Suppressor macrophage treated with lipopolysaccharide for 4 hours (primary cell): ENCODE measurements at regions not wholly inside any gene's neighbourhood (a gene's known extent, or its start where the extent isn't known, plus 50 kb on each side); places are given as distances from the start of the nearest gene placed in this dataset.
"Not testable (repeated sequence)": the region's sequence is repeated elsewhere in the genome, so short reads cannot be mapped to it uniquely, and the experiment has no call there.

ENCODE experiments used
- DNase-seq: peaks from one replicate; pipeline ENCODE4 v3.0.0-alpha.2; 2020

GRCh38 chr9:129296195-129296594 is 118.1 kb upstream of the IER5L start:
- not testable (repeated sequence) for DNase-seq

GRCh38 chr9:129291041-129291501 is 113.0 kb upstream of the IER5L start:
- no peak for DNase-seq

DNA sequence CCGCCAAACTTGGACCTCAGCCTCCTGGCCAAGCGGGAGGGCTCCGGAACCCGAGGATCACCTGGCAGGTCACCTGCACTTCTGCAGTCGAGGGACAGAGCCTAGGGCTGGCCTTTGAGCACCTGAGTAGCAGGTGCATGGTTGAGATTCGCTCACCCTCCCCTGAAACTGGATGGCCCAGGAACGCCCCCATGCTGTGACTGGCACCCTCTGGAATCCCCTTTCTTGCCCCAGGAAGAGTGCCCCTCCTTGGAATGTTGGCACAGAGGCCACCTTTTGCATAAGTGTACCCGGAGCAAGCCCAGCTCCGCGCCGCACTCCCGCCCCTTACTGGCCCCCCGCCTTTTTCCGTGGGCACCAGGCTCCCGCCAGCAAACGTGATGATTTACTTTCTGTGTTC is 112.5 kb upstream of the IER5L start:
- DNase-seq = no peak

DNA sequence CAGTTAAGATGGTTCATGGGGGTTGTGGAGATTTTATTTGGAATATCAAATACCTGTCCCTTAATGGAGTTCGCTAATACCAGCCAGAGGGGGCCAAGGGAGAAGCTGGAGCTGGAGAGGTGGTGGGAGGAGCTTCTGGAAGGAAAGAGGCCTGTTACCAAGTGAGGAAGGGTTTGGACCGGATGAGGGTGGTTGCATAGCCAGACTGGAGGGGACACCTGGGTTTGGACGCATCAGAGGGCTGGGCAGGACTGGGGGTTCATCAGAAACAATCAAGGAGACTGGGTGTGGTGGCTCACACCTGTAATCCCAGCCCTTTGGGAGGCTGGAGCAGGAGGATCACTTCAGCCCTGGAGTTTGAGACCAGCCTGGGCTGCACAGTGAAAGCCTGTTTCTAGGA is 111.8 kb upstream of the IER5L start:
- no peak for DNase-seq

DNA sequence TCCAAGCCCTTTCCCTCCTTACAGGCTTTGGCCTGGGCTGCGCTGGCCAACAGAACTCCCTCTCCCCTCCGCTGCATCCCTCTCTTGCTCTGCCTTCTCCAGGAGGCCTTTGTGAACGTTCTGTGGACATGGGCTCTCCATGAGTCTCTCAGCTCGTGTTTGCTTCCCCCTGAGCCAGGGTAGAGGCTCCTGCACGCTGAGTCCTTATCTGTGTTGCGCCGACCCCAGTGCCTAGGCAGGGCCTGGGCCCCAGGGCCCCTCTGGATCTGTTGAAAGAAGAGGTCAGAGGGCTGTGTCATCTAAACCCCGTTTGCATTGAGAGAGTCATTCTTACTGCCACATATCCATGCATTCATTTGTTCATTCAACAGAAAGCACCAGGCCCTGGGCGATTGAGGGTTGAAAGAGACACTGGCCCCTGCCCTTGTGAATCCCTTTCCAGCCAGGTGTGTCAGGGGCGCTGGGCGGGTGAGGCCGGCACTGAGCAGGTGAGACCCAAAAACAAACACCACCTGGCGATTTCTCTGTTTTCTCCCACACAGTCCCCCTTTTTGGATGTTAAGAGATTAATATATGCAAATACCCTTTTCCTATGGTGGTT is 111.2 kb upstream of the IER5L start:
- DNase-seq = no peak

DNA sequence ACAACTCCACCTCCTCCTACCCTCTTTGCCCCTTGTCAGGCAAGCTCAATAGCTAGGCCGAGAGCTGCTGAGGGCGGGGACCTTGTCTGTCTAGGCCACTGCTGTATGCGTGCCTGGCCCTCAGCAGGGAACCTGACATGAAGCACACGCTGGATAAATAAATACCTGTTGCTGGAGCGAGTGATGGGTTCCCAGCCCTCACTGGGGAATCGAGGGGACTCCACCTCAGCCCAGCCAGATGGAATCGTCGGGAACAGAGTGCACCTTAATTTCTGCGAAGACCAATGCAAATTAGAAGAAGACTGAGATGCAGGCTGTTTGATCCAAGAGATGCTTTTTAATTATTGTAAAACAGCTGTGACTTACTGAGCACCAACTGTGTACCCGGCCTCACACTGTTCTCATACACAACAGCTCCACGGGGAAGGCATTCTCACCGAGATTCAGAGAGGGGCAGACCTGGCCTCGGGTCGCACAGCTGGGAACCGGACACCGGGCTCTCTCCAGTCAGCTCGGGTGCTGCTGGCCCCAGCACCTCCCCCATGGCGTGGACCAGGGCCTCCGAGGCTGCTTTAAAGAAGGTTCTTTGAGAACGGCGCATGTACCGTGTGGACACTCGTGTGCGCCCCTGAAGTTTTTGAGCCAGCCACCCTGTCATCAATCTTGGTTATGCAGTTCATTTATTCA is 109.7 kb upstream of the IER5L start:
- no peak for DNase-seq

DNA sequence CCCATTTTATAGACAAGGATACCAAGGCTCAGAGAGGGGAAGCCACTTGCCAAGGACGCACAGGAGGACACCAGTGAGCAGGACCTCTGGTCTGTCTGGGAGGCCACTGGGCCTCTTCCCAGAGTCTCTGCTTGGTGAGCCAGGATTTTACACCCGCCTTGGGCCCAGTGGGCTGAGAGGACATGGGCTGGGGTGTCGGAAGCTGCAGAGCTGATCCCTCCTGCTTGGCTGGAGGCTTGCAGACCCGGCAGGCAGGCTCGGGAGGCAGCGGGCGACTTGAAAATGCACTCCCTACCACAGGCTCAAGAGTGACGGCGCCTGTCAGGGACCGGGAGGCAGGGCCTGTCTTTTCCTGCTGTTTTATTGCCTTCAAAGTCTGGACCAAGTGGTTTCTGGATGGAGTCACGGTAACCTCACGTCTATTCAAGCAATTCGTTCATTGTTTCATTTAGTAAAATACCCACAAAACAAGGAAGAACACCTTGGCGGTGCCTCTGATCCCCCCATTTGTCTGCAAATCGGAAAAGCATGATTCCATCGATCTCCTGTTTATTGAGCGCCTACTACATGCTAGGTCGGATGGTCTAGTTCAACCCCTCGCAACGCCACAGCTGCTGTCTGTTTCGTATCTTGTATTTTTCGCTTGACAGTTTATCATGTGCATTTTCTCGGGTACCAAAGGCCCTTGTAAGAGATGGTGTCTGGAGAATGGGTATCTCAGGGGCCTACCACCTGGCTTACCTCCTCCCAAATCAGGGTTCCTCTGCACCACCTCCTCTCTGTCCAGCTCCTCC is 108.1 kb upstream of the IER5L start:
- DNase-seq = no peak

DNA sequence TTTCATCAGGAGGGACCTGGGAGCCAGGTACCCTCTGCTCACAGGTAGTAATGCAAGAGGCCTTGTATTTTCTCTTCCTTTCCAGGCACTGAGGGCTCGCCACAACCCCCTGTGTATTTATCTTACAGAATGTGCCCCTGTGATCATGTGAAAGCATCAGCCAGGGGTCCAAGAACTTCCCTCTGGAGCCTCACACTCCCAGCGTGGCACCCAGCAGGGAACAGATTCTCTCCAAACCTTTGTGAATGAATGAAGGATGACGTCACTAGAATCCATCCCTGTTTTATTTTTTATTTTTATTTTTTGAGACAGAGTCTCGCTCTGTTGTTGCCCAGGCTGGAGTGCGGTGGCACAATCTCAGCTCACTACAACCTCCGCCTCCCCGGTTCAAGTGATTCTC is 107.3 kb upstream of the IER5L start:
- no peak for DNase-seq

DNA sequence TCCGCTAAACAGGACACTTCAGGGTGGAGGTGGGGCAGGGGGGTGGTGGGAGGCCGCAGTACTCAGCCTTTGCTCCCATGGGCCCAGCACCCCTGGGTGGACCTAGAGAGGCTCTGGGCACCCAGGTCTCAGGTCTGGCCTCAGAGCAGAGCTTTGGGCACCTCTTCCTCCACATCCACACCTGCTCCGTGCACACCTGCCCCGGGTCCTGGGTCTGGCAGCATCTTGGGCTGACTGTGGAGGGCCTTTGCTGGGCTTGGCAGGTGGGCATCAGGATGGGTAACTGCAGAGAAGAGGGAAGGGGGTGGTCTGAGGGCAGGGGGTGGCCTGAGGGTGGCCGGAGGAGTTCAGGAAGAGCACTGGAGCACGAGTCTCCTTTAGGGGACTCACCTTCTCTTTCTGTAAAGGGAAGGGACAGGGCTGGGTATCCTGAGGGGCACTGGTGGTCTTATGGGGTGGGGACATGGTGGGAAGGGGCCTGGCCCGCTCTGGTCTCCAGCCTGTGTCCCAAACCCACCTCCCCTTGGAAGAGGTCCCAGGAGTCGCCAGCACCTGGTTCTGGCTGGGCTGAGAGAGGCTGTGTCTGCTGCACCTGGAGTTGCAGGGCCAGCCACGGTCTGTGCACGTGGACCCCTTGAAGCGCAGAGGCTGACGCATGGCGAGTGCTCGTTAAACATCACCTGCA is 106.7 kb upstream of the IER5L start:
- no peak for DNase-seq

DNA sequence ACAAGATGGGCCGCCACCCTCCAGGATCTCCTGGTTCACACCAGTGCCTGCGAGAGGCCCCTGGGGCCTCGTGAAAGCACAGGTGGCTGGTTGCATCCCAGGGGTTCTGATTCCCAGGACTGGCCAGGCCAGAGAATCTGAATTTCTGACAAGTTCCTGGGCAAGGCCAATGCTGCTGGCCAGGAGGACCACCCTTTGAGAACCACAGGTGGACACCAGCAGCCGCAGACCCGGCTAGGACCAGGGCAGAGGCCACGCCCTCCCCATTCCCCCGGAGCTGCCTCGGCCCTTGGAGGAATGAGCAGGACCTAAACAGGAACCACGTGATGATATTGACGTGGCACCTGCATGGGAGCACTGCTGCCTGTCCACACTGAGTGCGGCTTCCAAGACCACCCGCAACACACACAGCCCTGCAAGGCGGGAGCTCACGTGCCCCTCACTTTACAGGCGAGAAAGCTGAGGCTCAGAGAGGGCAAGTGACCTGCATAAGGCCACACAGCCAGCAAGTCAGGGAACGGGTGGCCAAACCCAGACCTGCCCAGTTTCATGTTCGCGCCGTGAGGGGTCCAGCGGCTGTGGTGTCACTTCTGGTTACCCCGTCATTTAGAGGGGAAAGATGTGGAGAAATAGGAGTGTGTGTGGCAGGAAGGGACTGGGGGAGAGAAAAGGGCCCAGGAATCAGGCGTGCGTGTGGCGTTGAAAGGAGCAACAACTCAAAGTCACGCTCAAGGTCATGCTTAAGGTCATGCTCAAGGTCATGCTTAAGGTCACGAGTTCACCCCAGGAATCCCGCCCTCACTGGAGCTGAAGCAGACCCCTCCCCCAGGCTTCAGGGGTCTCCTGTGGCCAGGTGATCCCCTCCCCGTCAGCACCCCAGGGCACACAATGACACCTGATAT is 105.9 kb upstream of the IER5L start:
- no peak for DNase-seq

DNA sequence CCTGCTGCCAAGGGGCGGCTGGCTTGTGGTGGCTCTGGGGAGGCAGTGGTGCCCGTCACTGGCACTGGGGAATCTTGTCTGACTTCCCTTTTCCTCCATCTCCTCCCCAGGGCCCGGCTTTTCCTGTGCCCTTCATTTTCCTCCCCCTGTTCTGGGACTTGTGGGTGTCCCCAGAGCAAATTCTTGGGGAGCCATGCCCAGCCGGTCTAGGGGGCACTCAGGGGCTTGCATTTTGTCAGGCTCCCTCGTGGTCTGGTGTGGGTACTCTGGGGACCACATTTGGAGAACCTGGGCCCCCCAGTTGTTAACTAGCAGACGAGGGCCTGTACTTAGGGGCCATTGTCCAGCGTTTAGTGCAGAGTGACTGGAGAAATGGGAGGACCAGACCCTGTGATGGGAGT is 105.2 kb upstream of the IER5L start:
- peak; percentile 43 for DNase-seq

DNA sequence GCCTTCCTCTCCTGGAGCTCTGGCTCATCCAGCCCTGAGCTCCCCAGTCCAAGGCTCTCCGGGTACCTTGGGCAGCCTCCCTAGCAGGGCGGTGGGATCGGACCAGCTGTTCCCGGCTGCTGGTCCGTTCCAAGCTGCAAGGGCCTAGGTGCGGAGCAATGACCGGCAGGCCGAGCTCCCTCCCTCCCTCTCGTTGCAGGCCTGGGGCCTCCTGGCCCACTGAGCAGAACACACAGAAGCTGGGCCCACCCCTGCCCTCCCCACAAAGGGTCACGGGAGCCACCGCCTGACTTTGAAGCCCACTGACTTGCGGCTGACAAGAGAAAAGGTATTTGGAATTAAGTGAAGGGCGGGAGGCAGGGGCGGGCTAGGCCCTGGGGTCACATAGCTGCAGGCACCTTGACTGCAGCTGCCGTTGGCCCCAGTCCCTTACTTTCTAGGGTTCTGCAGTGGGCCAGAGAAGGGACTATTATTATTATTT is 104.7 kb upstream of the IER5L start:
- DNase-seq = no peak

GRCh38 chr9:129282272-129282671 is 104.2 kb upstream of the IER5L start:
- DNase-seq = peak; percentile 54

DNA sequence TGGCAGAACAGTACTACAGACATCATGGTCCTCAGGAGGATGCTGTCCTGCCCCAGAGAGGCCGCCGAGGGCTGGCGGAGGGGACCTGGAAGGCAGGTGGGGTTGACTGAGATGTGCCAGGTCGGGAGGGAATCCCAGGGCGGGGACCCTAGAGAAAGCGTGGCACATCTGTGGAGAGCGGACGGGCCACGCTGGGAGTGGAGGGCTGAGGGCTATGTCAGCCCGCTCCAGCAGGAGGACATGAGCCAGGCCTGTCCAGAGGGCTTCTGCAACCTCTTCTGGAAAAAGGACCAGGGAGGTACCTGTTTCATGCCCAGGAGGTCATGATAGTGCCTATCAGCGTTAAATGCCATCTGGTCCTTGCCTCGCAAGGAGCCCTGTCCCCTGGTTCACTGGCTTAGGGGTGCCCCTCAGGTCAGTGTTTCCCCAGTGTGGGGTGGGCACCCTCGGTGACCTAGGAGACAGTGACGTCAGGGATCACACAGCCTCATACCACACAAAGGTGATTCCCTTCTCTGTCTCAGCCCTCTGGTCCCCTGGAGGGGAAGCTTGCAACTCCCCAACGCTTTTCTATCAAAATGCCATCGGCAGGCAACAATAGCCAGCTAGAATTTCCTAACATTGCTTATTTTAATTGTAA is 103.6 kb upstream of the IER5L start:
- no peak for DNase-seq

GRCh38 chr9:129280623-129281271 is 102.7 kb upstream of the IER5L start:
- DNase-seq = no peak

- DNase-seq = no peak
These were observed 102.2 kb upstream of the IER5L start for GRCh38 chr9:129280236-129280622.

- no peak for DNase-seq
These were observed 100.6 kb upstream of the IER5L start for GRCh38 chr9:129278391-129279237.

DNA sequence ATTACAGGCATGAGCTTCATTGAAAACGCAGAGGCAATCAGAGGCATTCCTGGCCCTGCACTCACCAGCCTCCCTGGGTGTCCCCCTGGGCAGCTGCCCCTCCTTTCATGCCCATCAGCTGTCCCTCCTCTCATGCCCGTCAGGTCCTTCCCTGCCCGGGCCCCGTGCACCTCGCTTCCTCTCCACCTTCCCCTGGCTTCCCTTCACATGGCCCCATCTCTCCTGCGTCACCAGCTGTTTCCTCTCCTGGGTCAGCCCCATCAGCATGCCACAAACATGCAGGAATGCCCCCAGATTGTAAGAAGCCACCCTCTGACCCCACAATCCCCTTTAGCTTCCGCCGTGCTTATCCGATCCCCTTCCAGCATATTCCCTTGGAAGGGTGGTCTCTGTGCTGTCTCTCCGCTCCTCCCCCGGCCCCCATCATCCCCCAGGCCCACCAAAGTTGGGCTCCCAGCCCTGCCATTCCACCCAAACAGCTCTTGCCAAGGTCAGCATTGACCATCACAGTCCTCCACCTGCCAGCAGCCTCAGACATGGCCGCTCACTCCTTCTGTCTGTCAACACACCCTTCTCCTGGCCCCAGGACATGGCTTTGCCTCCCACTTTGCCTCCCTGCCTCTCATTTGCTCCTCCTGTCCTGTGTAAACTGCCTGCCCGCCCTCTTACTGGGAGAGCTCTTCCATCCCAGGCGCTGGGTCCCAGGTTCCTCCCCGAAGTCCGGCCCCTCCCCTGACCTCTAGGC is 98.6 kb upstream of the IER5L start:
- DNase-seq = no peak

DNA sequence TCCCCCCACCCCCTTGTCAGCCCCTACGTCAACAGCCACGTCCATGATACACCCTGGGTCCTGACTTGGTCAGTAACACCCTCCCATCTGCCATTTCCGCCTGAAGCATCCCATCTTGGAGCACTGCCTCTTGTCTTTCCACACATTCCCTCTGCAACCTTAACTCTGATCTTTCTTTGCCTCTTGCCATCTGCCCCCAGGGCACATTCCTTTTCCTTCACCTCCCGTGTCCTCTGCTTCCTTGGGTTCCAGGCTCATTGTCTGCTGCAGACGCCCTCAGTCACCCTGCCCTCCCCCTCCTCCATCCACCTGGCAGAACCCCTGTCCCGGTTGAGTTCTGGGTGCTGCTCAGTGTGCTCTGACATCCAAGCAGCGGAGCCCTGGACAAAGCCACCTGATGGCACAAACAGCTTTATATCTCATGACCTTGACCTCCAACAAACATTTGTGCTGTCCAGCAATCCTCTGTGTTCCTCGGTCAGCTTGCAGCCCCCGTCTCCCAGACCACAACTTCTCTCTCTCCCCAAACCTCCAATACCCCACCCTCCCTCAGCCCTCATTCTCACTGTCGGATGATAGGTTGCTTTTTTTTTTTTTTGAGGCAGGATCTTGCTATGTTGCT is 97.7 kb upstream of the IER5L start:
- DNase-seq = no peak
